Adrenal gland (tissue), 5 donors: ENCODE measurements at regions not wholly inside any gene's neighbourhood (a gene's known extent, or its start where the extent isn't known, plus 50 kb on each side); places are given as distances from the start of the nearest gene placed in this dataset.
"Not testable (repeated sequence)": the region's sequence is repeated elsewhere in the genome, so short reads cannot be mapped to it uniquely, and the experiment has no call there.

ENCODE experiments used
- POLR2A ChIP-seq, 2 donors: fragments of 450-650 bp; IDR thresholded peaks; one replicate each; pipeline ENCODE4 v1.6.1; 2017; ENCODE audit warnings: antibody characterized with exemption in 2 of 2, mild to moderate bottlenecking in 2 of 2, moderate library complexity in 1 of 2
- TF ChIP-seq, protein P1 (sequence below), 6 experiments: fragments of 450-650 bp in 4 of 6; fragments of 200-600 bp in 2 of 6; sonication (generic) in 1 of 6; IDR thresholded peaks; 1 replicate in 5 of 6; 2 replicates in 1 of 6; pipeline versions ENCODE4 v1.5.1 to v1.8.0; 2016 to 2021; ENCODE audit warnings: antibody characterized with exemption in 6 of 6, mild to moderate bottlenecking in 2 of 6, moderate library complexity in 1 of 6
- donor health status: DM: no; HTN: no; CAD: no.

DNA sequence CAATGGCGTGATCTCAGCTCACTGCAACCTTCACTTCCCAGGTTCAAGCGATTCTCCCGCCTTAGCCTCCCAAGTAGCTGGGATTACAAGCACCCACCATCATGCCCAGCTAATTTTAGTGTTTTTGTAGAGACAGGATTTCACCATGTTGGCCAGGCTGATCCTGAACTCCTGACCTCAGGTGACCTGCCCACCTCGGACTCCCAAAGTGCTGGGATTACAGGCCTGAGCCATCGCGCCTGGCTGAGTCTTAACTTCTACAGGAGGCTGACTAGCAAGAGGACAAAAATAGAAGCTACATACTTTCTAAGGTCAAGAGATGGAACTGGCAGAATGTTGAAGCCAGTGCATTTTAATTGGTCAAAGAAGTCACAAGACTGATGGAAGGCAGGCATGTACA is 2296.2 kb upstream of the RAG2 start:
- TF ChIP-seq, protein P1, sequence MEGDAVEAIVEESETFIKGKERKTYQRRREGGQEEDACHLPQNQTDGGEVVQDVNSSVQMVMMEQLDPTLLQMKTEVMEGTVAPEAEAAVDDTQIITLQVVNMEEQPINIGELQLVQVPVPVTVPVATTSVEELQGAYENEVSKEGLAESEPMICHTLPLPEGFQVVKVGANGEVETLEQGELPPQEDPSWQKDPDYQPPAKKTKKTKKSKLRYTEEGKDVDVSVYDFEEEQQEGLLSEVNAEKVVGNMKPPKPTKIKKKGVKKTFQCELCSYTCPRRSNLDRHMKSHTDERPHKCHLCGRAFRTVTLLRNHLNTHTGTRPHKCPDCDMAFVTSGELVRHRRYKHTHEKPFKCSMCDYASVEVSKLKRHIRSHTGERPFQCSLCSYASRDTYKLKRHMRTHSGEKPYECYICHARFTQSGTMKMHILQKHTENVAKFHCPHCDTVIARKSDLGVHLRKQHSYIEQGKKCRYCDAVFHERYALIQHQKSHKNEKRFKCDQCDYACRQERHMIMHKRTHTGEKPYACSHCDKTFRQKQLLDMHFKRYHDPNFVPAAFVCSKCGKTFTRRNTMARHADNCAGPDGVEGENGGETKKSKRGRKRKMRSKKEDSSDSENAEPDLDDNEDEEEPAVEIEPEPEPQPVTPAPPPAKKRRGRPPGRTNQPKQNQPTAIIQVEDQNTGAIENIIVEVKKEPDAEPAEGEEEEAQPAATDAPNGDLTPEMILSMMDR (IDR thresholded peaks at IDR 0.05) = not testable (repeated sequence)
- TF ChIP-seq POLR2A (IDR thresholded peaks at IDR 0.05) = not testable (repeated sequence)
